ENCODE measurements at regions not wholly inside any gene's neighbourhood (a gene's known extent, or its start where the extent isn't known, plus 50 kb on each side); places are given as distances from the start of the nearest gene placed in this dataset.
"Not testable (repeated sequence)": the region's sequence is repeated elsewhere in the genome, so short reads cannot be mapped to it uniquely, and the experiment has no call there.

DNA sequence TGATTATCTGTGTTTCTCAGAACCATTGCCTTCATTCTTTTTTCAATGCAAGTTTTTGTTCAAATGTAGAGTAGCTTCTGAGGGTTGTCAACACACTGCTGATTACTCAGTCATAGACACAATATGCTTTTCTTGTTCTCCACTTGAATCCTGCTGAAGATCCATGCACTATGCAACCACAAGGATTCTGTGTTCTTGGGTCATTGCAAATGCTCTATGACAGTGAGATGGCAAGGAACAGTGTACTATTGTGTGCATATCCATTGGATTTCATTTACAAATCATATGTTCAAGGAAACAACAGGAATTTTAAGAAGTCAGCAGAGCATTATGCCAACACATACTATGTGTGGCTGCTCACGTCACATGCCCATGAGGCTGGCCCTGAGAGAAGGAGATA lies 1590.2 kb downstream of the EFNA5 start:
- no peak for DNase-seq

DNA sequence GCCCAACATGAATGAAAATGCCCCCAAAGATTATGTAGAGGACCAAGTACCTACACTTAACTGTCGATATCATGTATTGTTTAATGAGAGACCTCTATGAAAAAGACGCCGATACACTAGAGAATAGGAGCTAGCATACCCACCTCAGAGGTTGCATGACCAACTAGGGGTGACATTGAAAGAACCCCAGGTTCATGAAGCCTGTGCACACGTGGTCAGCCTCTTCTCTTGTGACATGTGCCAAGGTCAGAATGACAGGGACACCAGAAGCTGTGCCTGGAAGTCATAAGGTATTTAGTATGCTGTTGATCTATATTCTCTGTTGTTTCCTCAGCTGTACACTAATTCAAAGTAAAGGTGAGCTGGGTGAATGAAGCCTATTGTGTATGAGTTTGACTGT lies 1594.1 kb downstream of the EFNA5 start:
- DNase-seq, result no peak

DNA sequence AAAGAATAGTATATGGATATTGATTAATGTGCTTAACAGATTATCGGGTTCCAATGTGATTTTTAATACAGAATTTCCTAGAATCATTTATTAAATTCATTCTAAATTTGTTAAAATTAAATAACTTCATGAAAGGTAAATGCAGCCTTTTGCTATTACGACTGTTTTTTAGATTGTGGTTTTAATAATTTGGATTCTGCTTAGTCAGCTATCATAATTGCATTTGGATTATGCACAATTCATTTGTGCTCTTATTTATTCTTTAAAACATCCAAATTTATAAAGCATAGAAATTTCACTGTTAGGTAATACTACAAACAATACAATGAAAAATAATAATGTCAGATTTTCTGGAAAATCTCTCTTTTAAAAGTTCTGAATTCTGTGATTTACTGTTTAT lies 1598.5 kb downstream of the EFNA5 start:
- DNase-seq, result no peak

DNA sequence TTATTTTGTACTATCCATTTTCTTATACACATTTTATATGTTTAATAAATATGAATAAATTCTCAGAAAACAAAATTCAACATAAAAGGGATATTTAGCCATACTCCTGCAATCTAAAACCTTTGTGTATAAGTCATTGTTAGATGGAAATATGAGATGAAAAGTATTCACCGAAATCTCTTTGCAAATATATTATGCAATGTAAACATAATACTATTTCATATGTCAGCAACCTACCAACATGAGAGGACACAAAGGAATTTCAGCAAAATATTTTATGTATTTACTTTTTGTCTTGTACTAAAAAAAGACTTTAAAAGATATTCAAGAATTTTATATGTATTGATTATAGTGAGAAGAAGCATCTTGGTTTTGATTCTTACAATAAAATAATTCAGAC lies 1623.4 kb downstream of the EFNA5 start:
- DNase-seq, result no peak

DNA sequence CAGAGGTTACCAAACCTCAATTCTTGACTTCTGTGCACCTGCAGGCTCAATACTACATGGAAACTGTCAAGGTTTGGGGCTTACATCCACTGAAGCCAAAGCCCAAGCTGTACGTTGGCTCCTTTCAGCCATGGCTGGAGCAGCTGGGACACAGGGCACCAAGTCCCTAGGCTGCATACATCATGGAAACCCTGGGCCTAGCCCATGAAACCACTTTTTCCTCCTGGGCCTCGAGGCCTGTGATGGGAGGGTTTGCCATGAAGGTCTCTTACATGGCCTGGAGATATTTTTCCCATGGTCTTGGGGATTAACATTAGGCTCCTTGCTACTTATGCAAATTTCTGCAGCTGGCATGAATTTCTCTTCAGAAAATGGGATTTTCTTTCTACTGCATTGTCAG lies 1638.7 kb downstream of the EFNA5 start:
- DNase-seq, result not testable (repeated sequence)

DNA sequence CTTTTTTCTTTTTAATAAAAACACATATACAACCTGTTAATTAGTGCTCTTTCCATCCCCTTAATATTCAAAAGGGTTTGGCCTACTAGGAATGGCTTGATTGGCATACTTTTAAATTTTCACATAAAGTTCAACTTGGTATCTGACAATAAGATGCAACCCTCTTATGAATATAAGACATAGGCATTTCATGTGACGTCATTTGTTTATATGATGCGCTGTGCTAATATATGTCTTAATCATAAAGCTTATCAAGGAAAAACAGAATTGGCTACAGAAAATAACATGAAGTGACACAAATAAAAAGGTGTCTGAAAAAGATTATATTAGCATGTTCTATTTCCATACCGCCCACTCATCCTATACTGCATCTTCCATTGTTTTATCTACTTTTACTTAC lies 1642.4 kb downstream of the EFNA5 start:
- DNase-seq, result no peak

DNA sequence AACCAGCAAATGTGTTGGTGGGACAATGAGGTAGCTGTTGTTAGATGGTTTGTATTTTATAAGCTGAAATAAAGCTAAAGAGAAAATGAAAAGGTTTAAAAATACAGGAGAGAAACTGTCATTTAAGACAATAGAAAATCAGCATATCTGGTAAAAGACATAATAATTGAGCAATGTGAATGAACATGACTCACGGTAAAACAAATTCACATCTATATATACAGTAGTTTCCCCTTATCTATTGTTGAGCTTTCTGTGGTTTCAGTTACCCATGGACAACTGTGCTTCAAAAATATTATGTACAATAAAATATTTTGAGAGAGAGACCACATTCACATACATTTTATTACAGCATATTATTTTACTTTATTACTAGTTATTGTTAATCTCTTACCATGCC lies 1649.8 kb downstream of the EFNA5 start:
- DNase-seq, result no peak

DNA sequence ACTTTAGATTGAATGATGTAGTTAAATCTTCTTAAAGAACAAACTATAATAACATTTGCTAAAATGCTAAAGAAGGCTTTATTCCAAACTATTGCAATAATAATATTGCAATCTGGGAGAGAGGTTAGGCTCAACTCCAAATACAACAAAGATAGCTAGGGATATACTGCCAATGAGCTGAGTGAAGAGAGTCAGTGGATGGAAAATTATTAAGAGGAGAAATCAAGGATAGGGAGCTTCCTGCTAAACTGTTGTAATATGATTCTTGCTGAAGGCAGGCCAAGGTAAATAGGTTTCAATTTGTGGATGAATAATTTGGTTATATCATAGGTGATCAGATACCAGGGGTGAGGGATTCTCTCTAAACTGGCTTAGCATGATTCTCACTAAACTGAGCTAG lies 1651.5 kb downstream of the EFNA5 start:
- DNase-seq, result no peak

DNA sequence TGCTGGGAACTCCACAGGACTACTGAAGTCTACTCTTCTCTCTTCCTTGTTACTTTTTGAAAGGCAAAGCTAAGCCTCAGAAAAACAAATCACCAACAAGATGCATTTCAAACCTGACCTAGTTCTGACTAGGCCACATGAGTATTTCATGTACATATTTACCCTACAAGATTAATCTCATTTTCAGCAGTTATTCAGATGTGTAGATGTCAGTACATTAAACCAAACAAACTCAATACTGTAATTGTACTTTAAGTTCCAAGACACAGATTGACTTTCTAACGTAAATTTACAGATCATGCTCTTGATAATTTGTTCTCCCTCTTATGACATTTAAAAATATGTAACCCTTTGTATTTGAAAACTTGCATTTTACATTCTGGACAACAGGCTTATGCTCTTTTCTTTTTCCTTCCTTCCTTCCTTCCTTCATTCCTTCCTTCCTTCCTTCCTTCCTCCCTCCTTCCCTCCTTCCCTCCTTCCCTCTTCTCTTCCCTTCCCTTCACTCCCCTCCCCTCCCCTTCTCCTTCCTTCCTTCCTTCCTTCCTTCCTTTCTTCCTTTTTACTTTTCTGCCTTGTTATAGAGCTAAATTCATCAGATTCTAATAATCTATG lies 1653.4 kb downstream of the EFNA5 start:
- no peak for DNase-seq

DNA sequence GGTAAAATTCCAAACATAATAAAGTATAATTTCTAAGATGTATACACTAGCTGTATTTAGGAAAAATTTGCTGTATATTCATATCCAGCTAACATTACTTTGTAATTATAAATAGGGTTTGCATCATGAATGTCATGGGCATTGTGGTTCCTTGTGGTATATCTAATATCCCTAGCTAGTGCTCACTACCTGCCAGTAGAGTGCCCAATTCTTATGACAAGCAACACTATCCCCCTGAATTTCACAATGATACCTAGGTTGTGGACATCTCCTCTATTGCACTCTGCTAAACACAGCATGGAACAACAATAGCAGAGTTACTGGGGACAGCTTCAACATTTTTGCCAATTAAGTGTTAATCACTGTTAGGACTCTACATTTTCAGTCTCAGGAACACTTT lies 1656.5 kb downstream of the EFNA5 start:
- no peak for DNase-seq

DNA sequence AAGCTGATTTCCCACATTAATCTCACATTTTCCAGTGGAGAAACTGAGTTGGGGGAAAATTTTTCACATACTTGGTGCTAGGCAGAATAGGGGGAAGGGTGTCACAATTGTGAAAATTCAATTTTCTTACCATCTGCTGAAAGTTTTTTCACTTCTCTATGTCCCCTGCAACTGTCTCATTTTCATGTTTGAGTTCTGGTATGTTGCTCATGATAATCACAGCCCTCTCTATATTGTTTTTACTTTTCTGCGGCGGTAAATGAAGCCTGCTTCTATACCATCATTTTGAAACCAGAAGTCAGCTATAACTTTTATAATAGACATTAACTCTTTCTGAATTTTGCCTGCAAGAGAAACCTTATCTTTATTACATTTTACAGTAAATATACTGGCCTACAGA lies 1664.5 kb downstream of the EFNA5 start:
- DNase-seq, result no peak

DNA sequence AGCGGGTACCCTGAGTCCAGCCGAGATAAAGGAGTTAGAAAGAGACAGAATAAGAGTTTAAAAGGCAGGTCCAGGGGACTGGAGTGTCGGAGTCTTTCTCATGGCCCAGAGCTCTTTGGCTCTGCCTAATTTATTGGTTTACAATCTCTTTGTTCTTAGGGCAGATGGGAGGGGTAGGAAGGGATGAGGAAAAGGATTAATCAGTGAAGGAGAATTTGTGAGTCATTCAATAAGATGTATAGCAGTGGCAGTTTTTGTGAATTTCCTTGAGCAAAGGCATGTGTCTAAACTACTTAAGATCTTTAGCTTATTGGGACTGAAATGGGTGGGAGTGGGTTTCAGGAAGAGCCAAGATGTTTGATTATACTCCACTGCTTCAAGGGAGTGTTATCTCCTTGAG lies 1671.7 kb downstream of the EFNA5 start:
- DNase-seq, result not testable (repeated sequence)

DNA sequence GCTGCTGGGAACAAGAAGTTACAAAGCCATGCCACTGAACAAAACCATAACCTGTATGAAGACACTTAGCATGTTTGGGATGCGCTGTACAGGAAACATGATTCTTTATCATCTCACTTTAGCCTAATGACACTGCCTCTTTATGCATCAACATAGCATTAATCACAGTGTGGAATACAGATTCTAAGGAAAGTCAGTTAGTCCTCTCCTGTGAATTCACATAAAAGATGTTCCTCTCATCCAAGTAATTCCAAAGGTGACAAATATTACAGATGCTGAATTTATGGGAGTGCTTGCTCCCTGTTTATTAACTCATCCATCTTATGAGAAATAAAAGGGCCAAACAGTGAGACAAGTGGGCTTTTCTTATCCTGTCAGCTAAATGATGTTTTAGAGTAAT lies 1677.7 kb downstream of the EFNA5 start:
- no peak for DNase-seq

DNA sequence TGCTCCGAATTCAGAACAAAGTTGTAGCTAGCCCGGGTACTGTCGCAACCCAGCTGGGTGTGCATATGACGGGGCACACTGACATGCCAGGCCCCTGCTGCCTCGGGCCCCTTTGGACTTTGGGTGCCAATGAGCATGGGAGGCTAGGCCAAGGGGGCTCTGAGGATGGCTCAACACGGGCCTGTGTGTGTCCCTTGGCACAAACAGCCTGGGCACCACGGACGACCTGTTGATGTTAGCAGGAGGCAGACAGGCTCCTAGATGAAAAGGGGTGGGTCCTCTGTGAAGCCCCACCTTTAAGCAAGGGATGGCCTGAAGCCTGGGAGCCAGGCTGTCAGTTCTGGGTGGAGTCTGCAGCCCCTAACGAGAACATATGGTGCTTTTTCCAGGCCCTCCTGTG lies 1688.2 kb downstream of the EFNA5 start:
- DNase-seq, result no peak

DNA sequence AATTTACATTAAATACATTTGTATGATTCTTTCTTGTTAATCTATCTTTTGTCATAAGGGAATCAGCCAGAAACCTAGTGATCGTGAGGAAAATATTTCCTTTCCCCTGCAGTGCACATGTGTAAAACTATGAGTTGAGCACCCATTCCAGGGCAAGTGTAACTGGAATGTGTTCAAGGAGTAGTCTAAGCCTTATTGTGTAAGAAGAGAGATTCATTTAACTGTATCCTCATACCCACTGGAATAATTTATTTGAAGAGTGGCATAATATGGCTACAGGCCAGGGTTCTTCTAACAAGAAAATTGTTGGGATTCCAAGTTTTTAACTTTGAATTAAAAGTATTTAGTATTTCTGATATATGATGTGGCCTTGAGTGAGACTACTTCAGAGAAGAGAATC lies 1692.7 kb downstream of the EFNA5 start:
- no peak for DNase-seq

DNA sequence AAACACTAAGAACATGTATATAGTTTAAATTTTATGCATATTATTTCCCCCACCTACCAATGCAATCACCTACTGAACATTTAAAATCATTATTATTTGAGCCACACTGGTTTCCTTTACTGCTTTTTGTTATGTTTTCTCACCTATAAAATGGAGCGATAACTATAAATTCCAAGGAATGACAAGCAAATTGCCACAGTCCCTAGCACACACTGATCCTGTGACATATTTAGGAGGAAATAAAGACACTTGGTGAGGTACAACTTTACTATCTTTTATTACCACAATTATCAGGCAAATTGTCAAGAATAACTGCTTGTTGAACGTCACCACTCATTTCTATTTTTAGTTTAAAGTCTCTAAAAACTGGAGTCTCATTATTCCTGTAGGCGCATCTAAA lies 1693.6 kb downstream of the EFNA5 start:
- no peak for DNase-seq

DNA sequence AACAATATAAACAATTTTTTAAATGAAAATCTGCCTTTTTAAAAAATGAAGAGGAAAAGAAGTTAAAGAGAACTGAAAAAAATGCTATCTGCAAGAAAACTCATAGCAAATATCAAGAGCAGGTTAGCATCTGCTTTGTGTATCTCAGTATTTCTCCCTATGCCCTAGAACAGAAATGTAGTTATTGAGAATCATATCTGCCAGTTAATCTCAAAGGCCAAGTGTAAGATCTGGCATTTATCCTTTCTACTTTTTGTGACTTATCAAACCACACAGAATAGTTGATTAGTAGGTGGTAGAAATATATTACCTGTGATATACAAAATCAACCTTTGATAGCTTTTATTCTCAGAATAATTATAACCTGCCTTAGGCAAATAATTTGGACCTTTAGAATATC lies 1699.8 kb downstream of the EFNA5 start:
- no peak for DNase-seq

DNA sequence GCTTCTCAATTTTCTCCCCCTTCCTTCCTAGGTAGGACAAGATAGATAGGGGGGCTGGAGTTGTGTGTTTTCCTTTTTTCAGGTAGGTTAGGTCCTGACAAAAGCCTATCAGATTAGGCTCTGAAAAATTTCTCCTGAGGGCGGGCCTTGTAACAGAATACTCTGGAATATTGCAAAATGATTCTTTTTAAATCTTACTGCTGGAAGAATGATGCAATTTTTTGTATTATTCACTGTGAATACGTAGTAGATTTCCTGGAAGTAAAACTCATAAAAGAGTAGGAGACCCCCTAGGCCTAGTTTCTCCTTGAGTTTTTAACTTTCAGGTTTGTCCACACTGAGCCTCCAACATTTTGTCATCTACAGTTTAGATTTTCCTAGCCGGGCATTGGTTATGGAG lies 1701.8 kb downstream of the EFNA5 start:
- DNase-seq, result no peak

DNA sequence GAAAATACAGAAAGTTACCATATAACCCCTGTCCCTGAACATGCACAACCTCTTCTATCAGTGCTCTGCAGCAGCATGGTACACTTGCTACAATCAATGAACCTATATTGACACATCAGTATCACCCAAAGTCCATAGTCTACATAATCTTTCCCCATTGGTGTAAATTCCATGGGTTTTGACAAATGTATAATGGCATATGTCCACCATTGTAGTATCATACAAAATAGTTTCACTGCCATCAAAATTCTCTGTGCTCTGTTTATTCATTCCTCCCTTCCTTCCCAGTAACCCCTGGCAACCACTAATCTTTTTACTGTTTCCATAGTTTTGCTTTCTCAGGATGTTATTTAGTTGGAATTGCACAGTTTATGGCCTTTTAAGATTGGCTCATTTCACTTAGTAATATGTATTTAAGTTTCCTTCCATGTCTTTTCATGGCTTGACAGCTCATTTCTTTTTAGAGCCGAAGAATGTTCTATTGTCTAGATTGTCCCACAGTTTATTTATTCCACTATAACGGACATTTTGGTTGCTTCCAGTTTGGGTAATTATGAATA lies 1707.0 kb downstream of the EFNA5 start:
- no peak for DNase-seq

DNA sequence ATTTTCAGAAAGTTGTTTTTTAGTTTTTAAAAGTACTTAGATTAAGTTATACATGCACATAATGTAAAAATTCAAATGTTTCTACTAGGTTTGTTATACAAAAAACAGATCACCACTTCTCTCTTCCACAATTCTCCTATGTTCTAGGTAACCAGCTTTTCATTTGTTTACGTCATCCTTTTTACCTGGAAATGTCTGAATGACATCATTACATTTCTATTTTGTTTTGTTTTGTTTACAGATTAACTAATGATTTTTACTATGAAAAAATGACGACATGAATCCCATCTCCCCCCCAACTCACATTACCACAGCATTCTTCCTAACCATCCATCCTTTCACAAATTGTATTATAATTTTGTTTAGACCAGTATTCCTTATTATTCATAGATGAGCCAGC lies 1709.2 kb downstream of the EFNA5 start:
- no peak for DNase-seq

DNA sequence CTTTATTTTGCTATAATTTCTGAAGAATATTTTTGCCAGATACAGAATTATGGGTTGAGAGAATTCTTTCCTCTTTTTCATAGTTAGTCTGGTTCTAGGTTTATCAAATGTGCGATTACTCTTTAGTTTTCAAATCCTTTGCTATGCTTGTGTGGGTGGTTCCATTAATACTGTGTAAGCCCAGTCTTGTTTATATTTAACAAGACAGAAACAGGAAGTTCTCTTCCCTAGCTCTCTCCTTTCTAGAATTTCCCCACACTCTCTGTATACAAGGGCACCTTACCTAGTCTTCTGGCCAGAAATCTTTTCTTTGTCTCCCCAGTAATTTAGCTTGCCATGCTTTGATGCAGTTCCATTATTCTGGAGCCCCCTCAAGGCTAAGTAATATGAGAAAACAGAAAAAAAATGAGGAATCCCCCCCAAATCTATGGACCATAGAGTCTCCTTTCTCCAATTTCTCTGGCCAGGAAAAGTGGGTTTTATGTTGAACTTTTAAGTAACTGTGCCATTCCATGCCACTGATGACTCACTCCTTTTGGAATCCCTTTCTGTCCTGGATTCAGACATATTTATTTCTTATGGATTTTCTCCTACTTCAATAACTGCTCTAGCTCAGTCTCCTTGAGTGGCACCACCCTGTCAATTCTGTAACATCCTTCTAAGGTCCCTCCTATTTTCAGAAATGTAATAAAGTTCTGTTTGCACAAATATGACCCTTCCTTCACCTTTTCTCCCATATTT lies 1714.1 kb downstream of the EFNA5 start:
- DNase-seq, result no peak

DNA sequence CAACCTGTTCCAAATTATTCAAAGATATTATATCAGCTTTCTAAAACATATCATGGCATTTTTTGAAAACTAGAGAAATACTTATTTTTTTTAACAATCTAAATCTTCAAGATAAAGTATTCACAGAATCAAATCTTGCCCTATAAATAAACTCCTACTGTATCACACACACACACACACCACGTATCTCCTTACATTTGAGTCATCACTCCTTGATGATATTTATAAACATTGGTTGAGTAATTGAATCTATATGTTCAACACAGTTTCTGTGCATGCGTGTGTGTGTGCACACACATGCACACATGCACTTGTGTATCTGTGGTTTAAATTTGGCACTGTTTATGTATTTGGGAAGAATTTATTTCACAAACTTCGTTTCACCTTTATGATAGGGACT lies 1716.4 kb downstream of the EFNA5 start:
- no peak for DNase-seq

DNA sequence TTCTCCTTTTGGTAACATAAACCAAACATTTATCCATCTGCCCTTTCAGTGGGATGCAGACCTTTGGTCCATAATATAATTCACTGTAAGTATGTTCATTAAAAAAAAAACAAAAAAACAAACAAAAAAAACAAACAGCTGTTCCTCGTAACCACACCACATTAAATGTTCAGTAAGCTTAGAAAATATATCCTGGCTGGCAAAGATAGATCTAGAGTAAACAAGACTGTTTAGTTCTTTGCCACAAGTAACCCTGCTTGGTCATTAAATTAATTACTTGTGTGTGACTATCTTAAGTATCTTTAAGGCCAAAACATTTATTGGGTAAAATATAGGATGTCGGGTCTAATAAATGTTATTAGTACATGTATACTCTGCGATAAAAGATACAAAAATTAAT lies 1717.1 kb downstream of the EFNA5 start:
- DNase-seq, result no peak

DNA sequence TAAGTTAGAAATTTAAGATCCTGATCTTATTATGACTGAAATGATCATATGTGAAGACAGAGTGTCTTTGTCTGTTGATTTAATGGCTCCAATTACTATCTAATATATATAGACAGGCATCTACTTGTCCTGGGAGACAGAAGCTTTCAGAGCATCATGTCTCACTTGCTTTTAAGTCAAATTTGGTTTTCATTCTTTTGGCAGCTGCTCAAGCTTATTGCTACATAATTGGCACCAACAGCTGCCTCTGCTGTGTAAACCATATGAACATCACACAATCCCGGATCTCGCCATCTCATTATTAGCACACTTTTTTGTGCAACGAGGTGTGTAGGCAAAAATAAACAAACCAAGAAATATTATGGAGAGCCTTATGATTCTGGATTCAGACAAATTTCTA lies 1717.9 kb downstream of the EFNA5 start:
- DNase-seq, result no peak

DNA sequence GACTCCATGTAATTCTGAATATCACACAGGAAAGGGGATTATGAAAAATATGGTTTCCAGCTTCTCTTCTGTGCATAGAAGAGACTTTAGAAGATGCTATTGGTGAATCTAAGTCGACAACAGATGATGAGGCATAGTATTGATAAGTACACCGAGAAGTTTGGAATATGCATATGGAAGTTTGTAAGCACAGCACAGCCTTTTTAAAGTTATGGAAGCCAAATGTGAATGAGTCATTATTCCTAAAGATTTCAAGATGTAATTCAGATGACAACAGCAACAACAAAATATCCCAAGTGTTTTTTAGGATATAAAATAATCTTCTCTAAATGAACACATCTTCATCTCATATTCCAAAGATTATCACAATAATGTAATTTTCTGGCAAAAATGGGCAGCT lies 1723.3 kb downstream of the EFNA5 start:
- no peak for DNase-seq
